ENCODE measurements at regions not wholly inside any gene's neighbourhood (a gene's known extent, or its start where the extent isn't known, plus 50 kb on each side); places are given as distances from the start of the nearest gene placed in this dataset.

- TF ChIP-seq EZH2 (IDR thresholded peaks at IDR 0.05; ENCODE audit: low read length, missing control alignments) (no peak), CTCF (conservative IDR thresholded peaks at IDR 0.05 in 1 of 2, IDR thresholded peaks at IDR 0.05 in 1 of 2; ENCODE audit: low read depth in 1 of 2, low read length in 2 of 2) (no peak)
- peak in 1 of 2 donors; percentile 83 for DNase-seq (ENCODE audit: low read depth in 2 of 2)
- no peak overlapping the region for H2AFZ ChIP-seq (ENCODE audit: low read length)
Observed at GRCh38 chr3:197380786-197381185, 82.4 kb upstream of the DLG1 start.

GRCh38 chr3:197378985-197379718 is 80.7 kb upstream of the DLG1 start:
- no peaks in the 10 kb centered on the region for H3K79me2 ChIP-seq (ENCODE audit: control insufficient read depth, insufficient read depth, low read length)
- no peak overlapping the region for H3K27ac ChIP-seq (ENCODE audit: insufficient read depth, low read length)
- H3K36me3 ChIP-seq (ENCODE audit: control insufficient read depth, insufficient read depth, low read length): no peaks in the 10 kb centered on the region
- H2AFZ ChIP-seq (ENCODE audit: low read length): no peak overlapping the region
- no peak overlapping the region for H3K4me3 ChIP-seq (replicated peaks in 1 of 4; ENCODE audit: control extremely low read depth in 1 of 4, insufficient read depth in 1 of 4, low read depth in 3 of 4, low read length in 4 of 4)
- no peaks in the 10 kb centered on the region for H4K20me1 ChIP-seq (ENCODE audit: control insufficient read depth, extremely low read depth, insufficient read depth, low read length)
- no peak for DNase-seq (ENCODE audit: low read depth in 2 of 2)
- H3K4me1 ChIP-seq (ENCODE audit: control insufficient read depth, extremely low read depth, insufficient read depth, low read length): peaks cover 4% of the 10 kb centered on the region
- no peaks in the 10 kb centered on the region for H3K9me3 ChIP-seq (ENCODE audit: control insufficient read depth, insufficient read depth, low read depth, low read length)
- H3K4me2 ChIP-seq (ENCODE audit: extremely low read depth, insufficient read depth, low read length): no peak overlapping the region
- no peaks in the 10 kb centered on the region for H3K27me3 ChIP-seq (ENCODE audit: control insufficient read depth, insufficient read depth, low read length)
- H3K9ac ChIP-seq (ENCODE audit: insufficient read depth, low read length): no peak overlapping the region
- TF ChIP-seq CTCF (conservative IDR thresholded peaks at IDR 0.05 in 1 of 2, IDR thresholded peaks at IDR 0.05 in 1 of 2; ENCODE audit: low read depth in 1 of 2, low read length in 2 of 2) (no peak), EZH2 (IDR thresholded peaks at IDR 0.05; ENCODE audit: low read length, missing control alignments) (no peak)

More at GRCh38 chr3:197380786-197381185, 82.4 kb upstream of the DLG1 start:
- Histone ChIP-seq H3K27ac (ENCODE audit: insufficient read depth, low read length) (no peak overlapping the region), H3K4me3 (replicated peaks in 1 of 4; ENCODE audit: control extremely low read depth in 1 of 4, insufficient read depth in 1 of 4, low read depth in 3 of 4, low read length in 4 of 4) (no peak overlapping the region), H3K27me3 (ENCODE audit: control insufficient read depth, insufficient read depth, low read length) (peaks cover 12% of the 10 kb centered on the region), H3K36me3 (ENCODE audit: control insufficient read depth, insufficient read depth, low read length) (no peaks in the 10 kb centered on the region), H3K9ac (ENCODE audit: insufficient read depth, low read length) (no peak overlapping the region), H4K20me1 (ENCODE audit: control insufficient read depth, extremely low read depth, insufficient read depth, low read length) (no peaks in the 10 kb centered on the region), H3K9me3 (ENCODE audit: control insufficient read depth, insufficient read depth, low read depth, low read length) (no peaks in the 10 kb centered on the region), H3K79me2 (ENCODE audit: control insufficient read depth, insufficient read depth, low read length) (no peaks in the 10 kb centered on the region), H3K4me1 (ENCODE audit: control insufficient read depth, extremely low read depth, insufficient read depth, low read length) (peaks cover 4% of the 10 kb centered on the region), H3K4me2 (ENCODE audit: extremely low read depth, insufficient read depth, low read length) (no peak overlapping the region)

- no peak overlapping the region for H3K4me3 ChIP-seq (replicated peaks in 1 of 4; ENCODE audit: control extremely low read depth in 1 of 4, insufficient read depth in 1 of 4, low read depth in 3 of 4, low read length in 4 of 4)
- H3K27ac ChIP-seq (ENCODE audit: insufficient read depth, low read length): no peak overlapping the region
- no peaks in the 10 kb centered on the region for H4K20me1 ChIP-seq (ENCODE audit: control insufficient read depth, extremely low read depth, insufficient read depth, low read length)
- no peak overlapping the region for H2AFZ ChIP-seq (ENCODE audit: low read length)
- no peaks in the 10 kb centered on the region for H3K27me3 ChIP-seq (ENCODE audit: control insufficient read depth, insufficient read depth, low read length)
- H3K9me3 ChIP-seq (ENCODE audit: control insufficient read depth, insufficient read depth, low read depth, low read length): no peaks in the 10 kb centered on the region
- H3K9ac ChIP-seq (ENCODE audit: insufficient read depth, low read length): no peak overlapping the region
- H3K4me2 ChIP-seq (ENCODE audit: extremely low read depth, insufficient read depth, low read length): no peak overlapping the region
- DNase-seq (ENCODE audit: low read depth in 2 of 2): no peak
- H3K79me2 ChIP-seq (ENCODE audit: control insufficient read depth, insufficient read depth, low read length): no peaks in the 10 kb centered on the region
- H3K4me1 ChIP-seq (ENCODE audit: control insufficient read depth, extremely low read depth, insufficient read depth, low read length): peaks cover 11% of the 10 kb centered on the region
- no peak for TF ChIP-seq CTCF (conservative IDR thresholded peaks at IDR 0.05 in 1 of 2, IDR thresholded peaks at IDR 0.05 in 1 of 2; ENCODE audit: low read depth in 1 of 2, low read length in 2 of 2)
- TF ChIP-seq EZH2 (IDR thresholded peaks at IDR 0.05; ENCODE audit: low read length, missing control alignments): no peak
- H3K36me3 ChIP-seq (ENCODE audit: control insufficient read depth, insufficient read depth, low read length): no peaks in the 10 kb centered on the region
Observed at GRCh38 chr3:197376735-197377555, 78.5 kb upstream of the DLG1 start.

Data from fibroblast of lung (primary cell).